HG02981 (cell line): ENCODE measurements at regions not wholly inside any gene's neighbourhood (a gene's known extent, or its start where the extent isn't known, plus 50 kb on each side); places are given as distances from the start of the nearest gene placed in this dataset.
A peak's percentile ranks its signal among the peaks of the same experiment; 100 is the strongest.
"Not testable (repeated sequence)": the region's sequence is repeated elsewhere in the genome, so short reads cannot be mapped to it uniquely, and the experiment has no call there.

Experiments
- ATAC-seq: cut with Tn5 transposase; IDR thresholded peaks from one replicate; pipeline ENCODE4 v1.9.1; 2021; ENCODE audit warnings: mild to moderate bottlenecking, moderate library complexity; ENCODE audit not compliant: unreplicated experiment

GRCh38 chr6:20263059-20263458 is 50.8 kb upstream of the MBOAT1 start:
- ATAC-seq = no peak

GRCh38 chr6:20265842-20266241 is 53.6 kb upstream of the MBOAT1 start:
- no peak for ATAC-seq

- peak; percentile 73 for ATAC-seq
These were observed 54.8 kb upstream of the MBOAT1 start for GRCh38 chr6:20266851-20267608.

GRCh38 chr6:20269181-20269580 is 56.9 kb upstream of the MBOAT1 start:
- ATAC-seq = no peak

- no peak for ATAC-seq
These were observed 59.5 kb upstream of the MBOAT1 start for GRCh38 chr6:20271818-20272217.

- no peak for ATAC-seq
These were observed 61.9 kb upstream of the MBOAT1 start for GRCh38 chr6:20274137-20274536.

- ATAC-seq = not testable (repeated sequence)
These were observed 63.6 kb upstream of the MBOAT1 start for GRCh38 chr6:20275837-20276236.

GRCh38 chr6:20277724-20278123 is 65.5 kb upstream of the MBOAT1 start:
- not testable (repeated sequence) for ATAC-seq

GRCh38 chr6:20279051-20279450 is 66.8 kb upstream of the MBOAT1 start:
- no peak for ATAC-seq

- ATAC-seq = no peak
These were observed 67.5 kb upstream of the MBOAT1 start for GRCh38 chr6:20279608-20280287.

- ATAC-seq = no peak
These were observed 68.0 kb upstream of the MBOAT1 start for GRCh38 chr6:20280288-20280621.

GRCh38 chr6:20284672-20285071 is 72.4 kb upstream of the MBOAT1 start:
- ATAC-seq = no peak

- ATAC-seq = no peak
These were observed 74.8 kb upstream of the MBOAT1 start for GRCh38 chr6:20286968-20287565.

- peak; percentile 81 for ATAC-seq
These were observed 79.7 kb upstream of the MBOAT1 start for GRCh38 chr6:20291764-20292580.

GRCh38 chr6:20292905-20293304 is 80.6 kb upstream of the MBOAT1 start:
- no peak for ATAC-seq

- no peak for ATAC-seq
These were observed 89.0 kb upstream of the MBOAT1 start for GRCh38 chr6:20301256-20301655.

- ATAC-seq = no peak
These were observed 89.9 kb upstream of the MBOAT1 start for GRCh38 chr6:20302168-20302567.

- no peak for ATAC-seq
These were observed 90.5 kb upstream of the MBOAT1 start for GRCh38 chr6:20302702-20303251.

GRCh38 chr6:20306491-20306890 is 94.2 kb upstream of the MBOAT1 start:
- no peak for ATAC-seq

- ATAC-seq = no peak
These were observed 92.5 kb upstream of the E2F3 start for GRCh38 chr6:20309186-20309585.

- ATAC-seq = no peak
These were observed 91.5 kb upstream of the E2F3 start for GRCh38 chr6:20310185-20310584.
